Heart left ventricle (tissue), 16 donors: ENCODE measurements at regions not wholly inside any gene's neighbourhood (a gene's known extent, or its start where the extent isn't known, plus 50 kb on each side); places are given as distances from the start of the nearest gene placed in this dataset.

ENCODE experiments used
- ATAC-seq, 4 donors: fragments of 200-7000 bp; cut with Tn5 transposase; one replicate each; pipeline ENCODE4 v1.9.1; 2020 to 2022; ENCODE audit warnings: moderate library complexity in 4 of 4, mild to moderate bottlenecking in 3 of 4, moderate number of reproducible peaks in 1 of 4
- DNase-seq, 5 donors: peaks; one replicate each; pipeline ENCODE4 v3.0.0-alpha.2; 2020
- H3K27ac ChIP-seq, 12 donors: fragments of 200-600 bp; sonication (generic) in 4 of 12; one replicate each; pipeline versions ENCODE4 v1.5.0 to v1.8.0; 2016 to 2022; ENCODE audit warnings: mild to moderate bottlenecking in 2 of 12
- H3K27me3 ChIP-seq, 9 donors: fragments of 200-600 bp; sonication (generic) in 2 of 9; one replicate each; pipeline versions ENCODE4 v1.5.1 to v1.8.0; 2016 to 2022; ENCODE audit warnings: mild to moderate bottlenecking in 3 of 9
- H3K36me3 ChIP-seq, 9 donors: fragments of 200-600 bp; sonication (generic) in 2 of 9; one replicate each; pipeline versions ENCODE4 v1.5.0 to v1.8.0; 2018 to 2022; ENCODE audit warnings: mild to moderate bottlenecking in 2 of 9
- H3K4me1 ChIP-seq, 12 donors: fragments of 200-600 bp; sonication (generic) in 4 of 12; one replicate each; pipeline versions ENCODE4 v1.5.0 to v1.8.0; 2016 to 2022; ENCODE audit warnings: mild to moderate bottlenecking in 3 of 12
- H3K4me3 ChIP-seq, 12 donors: fragments of 200-600 bp; sonication (generic) in 4 of 12; one replicate each; pipeline versions ENCODE4 v1.5.0 to v1.8.0; 2017 to 2022; ENCODE audit warnings: mild to moderate bottlenecking in 9 of 12, moderate library complexity in 4 of 12
- H3K9me3 ChIP-seq, 12 donors: fragments of 200-600 bp; sonication (generic) in 4 of 12; one replicate each; pipeline versions ENCODE4 v1.5.0 to v1.8.0; 2016 to 2022; ENCODE audit warnings: mild to moderate bottlenecking in 1 of 12
- POLR2A ChIP-seq, 2 donors: fragments of 450-650 bp; IDR thresholded peaks; one replicate each; pipeline ENCODE4 v1.6.1; 2017; ENCODE audit warnings: antibody characterized with exemption in 2 of 2, mild to moderate bottlenecking in 2 of 2, moderate library complexity in 2 of 2
- WGBS, 4 donors: extraction: QIAGEN DNeasy Blood & Tissue Kit in 2 of 4; methylation state at CpG; one replicate each; pipeline versions ENCODE4 v1.1.5 to v1.1.7; 2013 to 2018; 5-methylcytosine and 5-hydroxymethylcytosine counted together
- intact Hi-C, 10 donors: fragments of 100-400 bp; cut with DNase I; formaldehyde crosslinking; loops; one replicate each; pipeline versions ENCODE4 v1.11.1 to v1.14.2; 2022
- TF ChIP-seq, protein P1 (sequence below), 12 donors: fragments of 200-600 bp; sonication (generic) in 4 of 12; IDR thresholded peaks; one replicate each; pipeline versions ENCODE4 v1.5.0 to v1.8.0; 2018 to 2022; ENCODE audit warnings: antibody characterized with exemption in 12 of 12, mild to moderate bottlenecking in 5 of 12
- donor health status: ischemic (EF 13 %, LVEDD 7.1; RV severe dilation, severe dysfunction).
- donor health status: healthy with polysubstance abuse.
- donor health status: DM: no; HTN: yes; CAD: no.
- donor health status: DM: no; HTN: no; CAD: no.
- donor health status: ischemic (EF 25% LVEDD 6.9; RV normal size, moderate dysfunction).
- donor health status: ischemic (EF 25% LVEDD 5.7; RV mildly dilated, moderate dysfunction).
- donor health status: healthy.
- donor health status: DM: yes; HTN: yes; CAD: no.
- donor health status: ischemic (EF 35%, LVEDD 5.7; RV mildly dilated, moderate dysfunction).
- donor health status: nonischemic (EF 11% LVEDD 7.7; RV severe dilation, severe dysfunction).
- donor health status: DM: yes; HTN: yes; CAD: no.
- donor health status: PGD.
- donor health status: ischemic (EF 29% LVEDD 5.4; RV normal size, mild dysfunction).
- donor health status: nonischemic (EF 23%, LVEDD 6.1; RV moderate dilation, normal function).

DNA sequence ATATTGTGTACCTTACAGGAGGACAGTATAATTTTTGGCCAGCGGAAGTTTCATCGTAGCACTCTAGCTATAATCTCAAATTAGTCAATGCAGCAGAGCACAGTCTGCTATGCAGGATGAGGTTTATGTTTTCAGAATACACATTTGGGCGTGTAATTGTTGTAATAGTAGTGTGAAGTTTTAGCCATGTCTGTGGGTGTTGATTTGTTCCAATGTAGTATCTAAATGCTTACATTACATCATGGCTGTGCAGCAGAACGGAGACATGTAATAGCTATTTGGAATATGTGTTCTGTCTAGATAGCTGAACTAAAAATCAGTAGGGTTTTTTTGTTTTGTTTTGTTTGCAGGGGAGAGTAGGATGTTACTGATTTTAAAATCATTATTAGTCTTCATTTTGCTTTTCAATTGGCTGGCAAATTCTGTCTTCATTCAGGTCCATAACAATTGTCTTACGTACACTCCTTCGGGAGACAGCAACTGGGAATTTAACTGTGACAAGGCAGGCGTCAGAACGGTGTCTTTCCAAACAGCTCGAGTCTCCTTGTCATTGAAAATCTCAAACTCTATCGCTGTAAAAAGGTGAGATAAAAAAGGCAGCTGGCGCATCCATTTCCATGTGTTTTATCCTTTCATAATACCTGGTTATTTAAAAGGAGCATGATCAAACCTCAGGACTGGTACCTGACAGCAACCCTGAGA is 65.1 kb upstream of the CDH4 start:
- H3K4me1 ChIP-seq, result no peaks in the 10 kb centered on the region
- H3K4me3 ChIP-seq, result no peak overlapping the region
- no peaks in the 10 kb centered on the region for H3K9me3 ChIP-seq
- no peak overlapping the region for H3K27ac ChIP-seq
- no peak for TF ChIP-seq POLR2A (IDR thresholded peaks at IDR 0.05)
- TF ChIP-seq, protein P1, sequence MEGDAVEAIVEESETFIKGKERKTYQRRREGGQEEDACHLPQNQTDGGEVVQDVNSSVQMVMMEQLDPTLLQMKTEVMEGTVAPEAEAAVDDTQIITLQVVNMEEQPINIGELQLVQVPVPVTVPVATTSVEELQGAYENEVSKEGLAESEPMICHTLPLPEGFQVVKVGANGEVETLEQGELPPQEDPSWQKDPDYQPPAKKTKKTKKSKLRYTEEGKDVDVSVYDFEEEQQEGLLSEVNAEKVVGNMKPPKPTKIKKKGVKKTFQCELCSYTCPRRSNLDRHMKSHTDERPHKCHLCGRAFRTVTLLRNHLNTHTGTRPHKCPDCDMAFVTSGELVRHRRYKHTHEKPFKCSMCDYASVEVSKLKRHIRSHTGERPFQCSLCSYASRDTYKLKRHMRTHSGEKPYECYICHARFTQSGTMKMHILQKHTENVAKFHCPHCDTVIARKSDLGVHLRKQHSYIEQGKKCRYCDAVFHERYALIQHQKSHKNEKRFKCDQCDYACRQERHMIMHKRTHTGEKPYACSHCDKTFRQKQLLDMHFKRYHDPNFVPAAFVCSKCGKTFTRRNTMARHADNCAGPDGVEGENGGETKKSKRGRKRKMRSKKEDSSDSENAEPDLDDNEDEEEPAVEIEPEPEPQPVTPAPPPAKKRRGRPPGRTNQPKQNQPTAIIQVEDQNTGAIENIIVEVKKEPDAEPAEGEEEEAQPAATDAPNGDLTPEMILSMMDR (IDR thresholded peaks at IDR 0.05), result no peak
- ATAC-seq (no peak), DNase-seq (no peak)
- WGBS, 4 donors, result 67 to 72% (median 69%) methylated on average over 11 of the region's 11 CpGs
- no peaks in the 10 kb centered on the region for H3K36me3 ChIP-seq
- H3K27me3 ChIP-seq, result peaks cover 0 to 22% (median 0%) of the 10 kb centered on the region in 9 donors
- intact Hi-C loops, result no loop called here

DNA sequence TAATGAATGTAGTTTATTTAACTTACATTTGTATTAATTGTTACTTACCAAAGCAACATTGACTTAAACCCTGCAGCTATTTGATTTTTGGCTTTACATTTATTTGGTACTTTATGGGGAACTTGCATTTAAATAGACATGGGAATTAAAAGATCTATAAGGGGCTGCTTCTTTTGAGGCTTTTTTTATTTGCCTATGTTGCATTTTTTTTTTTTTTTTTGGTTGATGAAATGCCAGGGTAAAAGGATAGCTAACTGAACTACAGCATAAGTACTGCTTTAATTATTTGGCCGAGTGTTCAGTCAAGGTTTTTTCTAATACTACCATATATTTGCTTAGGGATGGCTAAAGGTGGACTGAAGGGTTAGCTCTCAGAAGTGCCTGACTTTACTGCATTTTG is 62.5 kb upstream of the CDH4 start:
- no peak overlapping the region for H3K4me3 ChIP-seq
- H3K36me3 ChIP-seq, result no peaks in the 10 kb centered on the region
- DNase-seq, result no peak
- peaks cover 0 to 5% (median 0%) of the 10 kb centered on the region in 12 donors for H3K9me3 ChIP-seq
- TF ChIP-seq, protein P1 (IDR thresholded peaks at IDR 0.05), result no peak
- TF ChIP-seq POLR2A (IDR thresholded peaks at IDR 0.05), result no peak
- no peak overlapping the region for H3K27ac ChIP-seq
- 66 to 93% (median 82%) methylated on average over 1 of the region's 1 CpG for WGBS, 4 donors
- no peak for ATAC-seq
- H3K4me1 ChIP-seq, result no peaks in the 10 kb centered on the region
- peaks cover 0 to 29% (median 0%) of the 10 kb centered on the region in 9 donors for H3K27me3 ChIP-seq
- intact Hi-C loops, result no loop called here

DNA sequence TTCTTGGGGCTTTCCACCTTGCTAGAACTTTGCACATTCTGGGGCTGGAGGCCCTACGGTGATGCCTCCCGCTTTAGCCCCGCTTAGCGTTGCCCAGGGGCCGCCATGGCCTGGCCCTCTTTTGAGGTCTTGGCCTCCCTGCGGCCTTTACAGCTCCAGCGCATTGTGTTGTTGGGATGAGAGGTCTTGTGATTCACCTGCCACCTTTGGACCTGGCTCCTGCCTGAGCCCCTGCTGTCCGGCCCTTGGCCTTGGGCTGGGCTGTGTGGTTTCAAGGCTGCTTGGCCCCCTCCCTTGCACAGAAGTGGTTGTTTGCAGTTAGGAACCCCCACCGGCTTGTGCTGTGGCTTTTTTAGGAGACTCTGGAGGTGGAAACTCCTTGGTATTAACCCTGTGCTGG is 61.0 kb upstream of the CDH4 start:
- peaks cover 0 to 40% (median 0%) of the 10 kb centered on the region in 9 donors for H3K27me3 ChIP-seq
- H3K9me3 ChIP-seq, result peaks cover 0 to 5% (median 0%) of the 10 kb centered on the region in 12 donors
- TF ChIP-seq POLR2A (IDR thresholded peaks at IDR 0.05), result no peak
- TF ChIP-seq, protein P1 (IDR thresholded peaks at IDR 0.05), result no peak
- ATAC-seq (no peak), DNase-seq (no peak)
- no peaks in the 10 kb centered on the region for H3K4me1 ChIP-seq
- H3K4me3 ChIP-seq, result no peak overlapping the region
- H3K27ac ChIP-seq, result no peak overlapping the region
- 89 to 93% (median 92%) methylated on average over 7 to 9 of the region's 9 CpGs for WGBS, 4 donors
- intact Hi-C loops, result no loop called here
- no peaks in the 10 kb centered on the region for H3K36me3 ChIP-seq

DNA sequence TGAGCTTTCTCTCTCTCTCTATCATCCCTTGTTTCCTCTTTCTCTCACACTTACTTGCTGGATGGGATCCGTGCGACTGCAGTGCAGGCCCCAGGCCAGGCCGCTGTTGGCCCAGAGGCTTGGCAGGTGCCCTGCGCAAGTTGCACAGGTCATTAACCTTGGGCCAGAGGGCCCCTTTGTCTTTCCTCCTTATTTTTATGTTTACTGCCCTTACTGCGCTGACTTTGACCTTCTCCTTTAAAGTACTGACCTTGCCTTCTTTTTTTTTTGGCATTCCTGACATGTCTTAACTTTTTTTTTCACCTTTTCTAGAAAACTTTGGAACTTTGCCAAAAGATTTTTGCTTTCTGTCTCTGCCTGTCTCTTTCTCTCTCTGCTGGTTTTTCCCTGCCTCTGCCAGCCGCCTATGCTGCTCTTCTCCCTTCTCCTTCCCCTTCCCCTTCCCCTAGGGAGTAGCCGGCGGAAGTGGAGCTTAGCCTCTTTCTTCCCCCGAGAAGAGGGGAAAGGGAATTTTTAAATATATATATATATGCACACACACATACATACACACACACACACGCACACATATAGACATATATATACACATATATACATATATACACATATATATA is 59.6 kb upstream of the CDH4 start:
- no peaks in the 10 kb centered on the region for H3K36me3 ChIP-seq
- DNase-seq, result no peak
- H3K4me1 ChIP-seq, result no peaks in the 10 kb centered on the region
- peaks cover 0 to 5% (median 0%) of the 10 kb centered on the region in 12 donors for H3K9me3 ChIP-seq
- TF ChIP-seq, protein P1 (IDR thresholded peaks at IDR 0.05), result no peak
- TF ChIP-seq POLR2A (IDR thresholded peaks at IDR 0.05), result no peak
- no peak overlapping the region for H3K4me3 ChIP-seq
- no peak for ATAC-seq
- WGBS, 4 donors, result 62 to 68% (median 67%) methylated on average over 9 to 10 of the region's 10 CpGs
- H3K27me3 ChIP-seq, result peaks cover 0 to 47% (median 0%) of the 10 kb centered on the region in 9 donors
- intact Hi-C loops, result no loop called here
- no peak overlapping the region for H3K27ac ChIP-seq
